H1 (cell line): ENCODE measurements at regions not wholly inside any gene's neighbourhood (a gene's known extent, or its start where the extent isn't known, plus 50 kb on each side); places are given as distances from the start of the nearest gene placed in this dataset.

Source experiments
- BRCA1 ChIP-seq: IDR thresholded peaks from 2 replicates; pipeline ENCODE4 v1.6.1; 2012; ENCODE audit warnings: low read depth, low read length, improper control_type of control experiment
- CEBPB ChIP-seq: IDR thresholded peaks from 2 replicates; pipeline ENCODE4 v1.6.1; 2012; ENCODE audit warnings: low read depth, low read length
- CHD2 ChIP-seq: IDR thresholded peaks from 2 replicates; pipeline ENCODE4 v1.6.1; 2012; ENCODE audit warnings: low read length, improper control_type of control experiment
- GABPA ChIP-seq: IDR thresholded peaks from 2 replicates; pipeline ENCODE4 v1.6.1; 2011; ENCODE audit warnings: mild to moderate bottlenecking, low read length, moderate library complexity, borderline replicate concordance; ENCODE audit not compliant: insufficient read depth
- HDAC6 ChIP-seq: IDR thresholded peaks from one replicate; pipeline ENCODE4 v1.7.1; 2012; ENCODE audit warnings: low read depth, mild to moderate bottlenecking, inconsistent platforms, low read length, moderate library complexity
- MAFK ChIP-seq: IDR thresholded peaks from 2 replicates; pipeline ENCODE4 v1.6.1; 2012; ENCODE audit warnings: low read depth, mild to moderate bottlenecking, improper control_type of control experiment, low read length
- POLR2A ChIP-seq, 2 experiments: IDR thresholded peaks; 1 replicate in 1 of 2; 2 replicates in 1 of 2; pipeline ENCODE4 v1.6.1; 2011; ENCODE audit warnings: low read depth in 2 of 2, low read length in 2 of 2, mild to moderate bottlenecking in 2 of 2; ENCODE audit errors: control extremely low read depth in 1 of 2
- POLR2AphosphoS5 ChIP-seq: IDR thresholded peaks from 2 replicates; pipeline ENCODE4 v1.6.1; 2011; ENCODE audit warnings: low read depth, low read length
- RAD21 ChIP-seq, 2 experiments: IDR thresholded peaks in 1 of 2; conservative IDR thresholded peaks in 1 of 2; 2 replicates each; pipeline ENCODE4 v1.6.1; 2011; ENCODE audit warnings: low read depth in 2 of 2, low read length in 2 of 2, improper control_type of control experiment in 1 of 2, inconsistent platforms in 1 of 2, mild to moderate bottlenecking in 1 of 2, moderate library complexity in 1 of 2
- TAF1 ChIP-seq: IDR thresholded peaks from 2 replicates; pipeline ENCODE4 v1.6.1; 2011; ENCODE audit warnings: mild to moderate bottlenecking, low read depth, low read length
- TBP ChIP-seq: IDR thresholded peaks from 2 replicates; pipeline ENCODE4 v1.6.1; 2011; ENCODE audit warnings: low read depth, low read length, improper control_type of control experiment
- ZNF274 ChIP-seq: IDR thresholded peaks from 2 replicates; pipeline ENCODE4 v1.7.0; 2012; ENCODE audit warnings: low read length, borderline replicate concordance; ENCODE audit errors: extremely low read depth
- TF ChIP-seq, protein P1 (sequence below), 3 experiments: IDR thresholded peaks; 1 replicate in 2 of 3; 2 replicates in 1 of 3; pipeline versions ENCODE4 v1.5.1 to v1.6.1; 2011; ENCODE audit warnings: low read length in 3 of 3, mild to moderate bottlenecking in 3 of 3, inconsistent platforms in 2 of 3, low read depth in 1 of 3, moderate library complexity in 1 of 3; ENCODE audit not compliant: insufficient read depth in 1 of 3; ENCODE audit errors: control extremely low read depth in 1 of 3

DNA sequence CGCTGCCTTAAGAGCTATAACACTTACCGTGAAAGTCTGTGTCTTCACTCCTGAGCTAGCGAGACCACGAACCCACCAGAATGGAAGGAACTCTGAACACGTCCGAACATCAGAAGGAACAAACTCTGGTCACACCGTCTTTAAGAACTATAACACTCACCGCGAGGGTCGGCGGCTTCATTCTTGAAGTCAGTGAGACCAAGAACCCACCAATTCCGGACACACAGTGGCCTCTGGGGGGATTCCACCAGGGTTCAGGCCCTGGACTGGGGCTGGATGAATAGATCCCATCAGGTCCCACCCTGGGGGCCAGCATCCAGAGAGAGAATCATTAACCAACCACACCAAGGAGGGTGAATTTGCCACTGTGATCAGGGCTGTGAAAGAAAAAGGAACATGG is 55.8 kb upstream of the ATP12A start:
- TF ChIP-seq MAFK (no peak), POLR2A (IDR thresholded peaks at IDR 0.05; ENCODE audit: control extremely low read depth in 1 of 2, low read depth in 2 of 2, low read length in 2 of 2) (no peak), ZNF274 (no peak), POLR2AphosphoS5 (no peak), BRCA1 (no peak), CEBPB (no peak), CHD2 (no peak), GABPA (no peak), TAF1 (no peak), RAD21 (IDR thresholded peaks at IDR 0.05 in 1 of 2, conservative IDR thresholded peaks at IDR 0.05 in 1 of 2; ENCODE audit: low read depth in 2 of 2, low read length in 2 of 2) (no peak), TBP (no peak), HDAC6 (no peak)
- TF ChIP-seq, protein P1, sequence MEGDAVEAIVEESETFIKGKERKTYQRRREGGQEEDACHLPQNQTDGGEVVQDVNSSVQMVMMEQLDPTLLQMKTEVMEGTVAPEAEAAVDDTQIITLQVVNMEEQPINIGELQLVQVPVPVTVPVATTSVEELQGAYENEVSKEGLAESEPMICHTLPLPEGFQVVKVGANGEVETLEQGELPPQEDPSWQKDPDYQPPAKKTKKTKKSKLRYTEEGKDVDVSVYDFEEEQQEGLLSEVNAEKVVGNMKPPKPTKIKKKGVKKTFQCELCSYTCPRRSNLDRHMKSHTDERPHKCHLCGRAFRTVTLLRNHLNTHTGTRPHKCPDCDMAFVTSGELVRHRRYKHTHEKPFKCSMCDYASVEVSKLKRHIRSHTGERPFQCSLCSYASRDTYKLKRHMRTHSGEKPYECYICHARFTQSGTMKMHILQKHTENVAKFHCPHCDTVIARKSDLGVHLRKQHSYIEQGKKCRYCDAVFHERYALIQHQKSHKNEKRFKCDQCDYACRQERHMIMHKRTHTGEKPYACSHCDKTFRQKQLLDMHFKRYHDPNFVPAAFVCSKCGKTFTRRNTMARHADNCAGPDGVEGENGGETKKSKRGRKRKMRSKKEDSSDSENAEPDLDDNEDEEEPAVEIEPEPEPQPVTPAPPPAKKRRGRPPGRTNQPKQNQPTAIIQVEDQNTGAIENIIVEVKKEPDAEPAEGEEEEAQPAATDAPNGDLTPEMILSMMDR (IDR thresholded peaks at IDR 0.05; ENCODE audit: control extremely low read depth in 1 of 3, insufficient read depth in 1 of 3, low read depth in 1 of 3, low read length in 3 of 3) = no peak
